GM12864 (cell line): ENCODE measurements at regions not wholly inside any gene's neighbourhood (a gene's known extent, or its start where the extent isn't known, plus 50 kb on each side); places are given as distances from the start of the nearest gene placed in this dataset.
A peak's percentile ranks its signal among the peaks of the same experiment; 100 is the strongest.

Experiments used
- DNase-seq: peaks from one replicate; pipeline ENCODE4 v3.0.0-alpha.2; 2011; ENCODE audit warnings: low read depth
- H3K4me3 ChIP-seq: 2 replicates; pipeline ENCODE4 v1.5.1; 2011; ENCODE audit warnings: mild to moderate bottlenecking, low read depth, low read length, control low read depth
- CTCF ChIP-seq: IDR thresholded peaks from 2 replicates; pipeline ENCODE4 v1.5.1; 2011; ENCODE audit warnings: low read depth, mild to moderate bottlenecking, moderate library complexity, low read length, control low read depth, inconsistent platforms; ENCODE audit errors: missing control alignments

DNA sequence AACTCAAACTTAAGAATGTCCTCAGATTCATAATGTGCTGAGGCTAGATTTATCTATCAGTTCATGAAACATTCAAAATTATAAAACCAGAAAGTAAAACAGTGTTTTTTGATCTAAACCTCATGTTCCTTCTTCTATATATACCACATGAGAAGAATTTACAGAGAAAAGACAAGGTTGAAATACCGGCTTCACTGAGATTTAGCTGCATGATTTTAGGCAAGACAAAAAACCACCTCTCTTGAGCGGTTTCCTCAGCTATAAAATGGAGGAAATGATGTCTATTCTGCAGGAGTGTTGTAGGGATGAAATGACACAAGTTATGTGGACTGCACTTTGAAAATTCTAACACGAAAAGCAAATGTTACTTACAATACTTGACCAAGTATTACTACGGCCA lies 80.6 kb upstream of the FOXB1 start:
- no peak for TF ChIP-seq CTCF
- H3K4me3 ChIP-seq, result no peak overlapping the region

GRCh38 chr15:59918994-59919951 lies 84.8 kb upstream of the FOXB1 start:
- peak; percentile 55 for DNase-seq
- H3K4me3 ChIP-seq, result peak overlapping the region; percentile 33; the same call in 1 of the 2 replicates
- TF ChIP-seq CTCF, result no peak

More for the DNA sequence above, 80.6 kb upstream of the FOXB1 start:
- DNase-seq, result no peak

DNA sequence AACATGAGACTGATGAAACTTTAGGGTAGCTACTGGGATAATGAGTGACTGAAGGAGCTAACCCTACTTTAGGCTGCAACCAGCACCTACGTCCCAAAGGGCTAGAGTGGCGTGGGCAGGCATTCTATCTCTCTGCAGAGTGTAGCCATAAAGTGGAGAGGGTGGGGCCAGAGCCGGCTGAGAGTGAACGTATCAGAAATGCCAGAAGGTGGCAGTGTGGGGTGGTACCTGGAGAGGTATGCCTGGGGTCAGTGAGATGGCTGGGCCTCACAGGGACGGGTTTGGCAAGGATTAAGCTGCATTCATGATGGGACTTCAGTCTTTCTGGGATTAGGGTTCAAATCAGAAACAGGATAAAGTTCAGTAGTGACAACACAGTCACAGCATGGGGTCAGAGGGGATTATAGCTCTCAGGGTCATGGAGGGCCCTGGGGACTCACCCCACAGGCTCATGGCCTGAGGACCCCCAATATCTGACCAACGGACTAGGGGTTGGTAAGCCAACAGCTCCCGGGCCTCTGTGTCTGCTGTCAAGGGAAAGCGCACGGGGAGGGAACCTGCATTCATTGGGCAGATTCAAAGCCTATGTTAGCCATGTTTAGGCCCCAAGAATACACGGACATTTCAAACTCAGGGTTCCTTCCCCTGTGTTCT lies 86.5 kb upstream of the FOXB1 start:
- no peak overlapping the region for H3K4me3 ChIP-seq
- DNase-seq, result peak; percentile 40
- TF ChIP-seq CTCF, result peak; percentile 72

GRCh38 chr15:59906046-59906445 lies 98.1 kb upstream of the FOXB1 start:
- H3K4me3 ChIP-seq, result no peak overlapping the region
- no peak for TF ChIP-seq CTCF
- no peak for DNase-seq

GRCh38 chr15:59905176-59905575 lies 98.9 kb upstream of the FOXB1 start:
- H3K4me3 ChIP-seq, result no peak overlapping the region
- no peak for TF ChIP-seq CTCF
- no peak for DNase-seq

- no peak for DNase-seq
- TF ChIP-seq CTCF, result no peak
- no peak overlapping the region for H3K4me3 ChIP-seq
Observed at GRCh38 chr15:59904450-59905135, 99.5 kb upstream of the FOXB1 start.
